HG03439 (cell line): ENCODE measurements at regions not wholly inside any gene's neighbourhood (a gene's known extent, or its start where the extent isn't known, plus 50 kb on each side); places are given as distances from the start of the nearest gene placed in this dataset.

Experiments used
- ATAC-seq: cut with Tn5 transposase; IDR thresholded peaks from one replicate; pipeline ENCODE4 v1.9.1; 2021; ENCODE audit warnings: mild to moderate bottlenecking, moderate library complexity; ENCODE audit not compliant: unreplicated experiment

DNA sequence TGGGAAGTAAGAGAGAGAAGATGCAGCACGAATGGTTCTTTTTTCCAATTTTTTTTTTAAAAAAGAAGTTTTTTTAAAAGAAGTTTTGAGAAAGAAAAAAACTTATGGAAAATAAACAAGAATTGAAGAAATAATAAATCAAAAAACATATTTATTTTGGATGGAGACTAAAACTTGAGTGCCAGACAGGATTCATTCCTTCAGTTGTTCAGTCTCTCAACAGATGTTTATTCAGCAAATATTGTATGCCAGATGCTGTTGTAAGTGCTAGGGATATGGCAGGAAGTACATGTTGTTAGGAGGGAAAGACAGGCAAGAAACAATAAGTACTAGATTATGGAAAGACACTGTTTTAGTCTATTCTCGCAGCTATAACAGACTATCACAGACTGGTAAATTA lies 750.7 kb upstream of the PHF14 start:
- no peak for ATAC-seq

DNA sequence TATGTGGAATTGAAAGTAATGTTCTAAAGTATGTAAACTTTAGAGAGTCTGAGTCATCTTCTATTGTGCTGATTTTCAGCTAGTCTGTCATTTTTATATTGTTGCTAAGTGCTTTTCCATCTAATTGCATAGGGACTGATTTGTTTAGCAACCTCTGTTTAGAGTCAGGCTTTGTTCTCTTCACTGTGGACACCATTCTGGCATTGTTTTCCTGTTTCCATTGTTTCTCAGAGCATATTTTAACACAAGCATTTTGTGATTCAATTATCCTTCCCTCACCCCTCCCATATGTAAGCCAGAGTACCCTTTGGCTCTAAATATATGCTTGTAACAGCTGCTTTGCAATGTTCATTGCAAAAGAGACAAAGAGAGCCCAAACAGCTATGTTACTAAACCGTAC lies 748.4 kb upstream of the PHF14 start:
- ATAC-seq: no peak

DNA sequence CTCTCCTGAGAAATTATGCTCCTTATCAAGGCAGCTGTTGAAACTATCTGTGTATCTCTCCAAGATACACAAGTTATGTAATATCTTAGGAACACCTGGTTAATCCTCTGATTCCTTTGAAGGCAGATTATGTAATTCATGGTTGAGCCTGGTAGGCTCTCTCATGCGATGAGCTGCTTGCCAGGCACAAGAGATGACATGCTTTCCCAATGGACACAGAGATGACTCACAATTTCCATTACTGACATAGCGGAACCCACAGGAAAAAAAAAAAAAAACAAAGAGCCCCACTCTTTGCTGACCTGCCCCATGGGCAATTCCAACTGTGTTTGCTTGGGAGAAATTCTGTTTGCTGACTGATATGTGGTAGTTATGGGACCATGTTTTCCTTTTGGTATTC lies 736.4 kb upstream of the PHF14 start:
- no peak for ATAC-seq

DNA sequence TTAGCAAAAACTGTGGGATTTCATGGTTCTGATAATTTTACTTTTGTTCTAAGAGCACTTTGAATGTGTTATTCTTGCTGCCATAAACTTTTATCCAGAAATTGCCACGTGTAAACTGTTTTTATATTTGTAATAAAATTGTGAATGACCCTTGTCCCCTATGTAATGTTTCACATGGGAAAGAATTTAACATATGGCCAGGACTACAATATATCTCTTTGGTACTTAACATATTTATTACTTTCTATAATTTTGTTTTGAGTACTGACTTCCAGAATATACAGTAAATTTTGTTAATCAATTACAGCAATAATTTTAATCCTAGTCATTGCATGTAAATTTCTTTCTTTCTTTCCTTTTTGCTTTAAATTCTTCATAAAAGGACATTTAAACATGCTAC lies 735.0 kb upstream of the PHF14 start:
- ATAC-seq: no peak

DNA sequence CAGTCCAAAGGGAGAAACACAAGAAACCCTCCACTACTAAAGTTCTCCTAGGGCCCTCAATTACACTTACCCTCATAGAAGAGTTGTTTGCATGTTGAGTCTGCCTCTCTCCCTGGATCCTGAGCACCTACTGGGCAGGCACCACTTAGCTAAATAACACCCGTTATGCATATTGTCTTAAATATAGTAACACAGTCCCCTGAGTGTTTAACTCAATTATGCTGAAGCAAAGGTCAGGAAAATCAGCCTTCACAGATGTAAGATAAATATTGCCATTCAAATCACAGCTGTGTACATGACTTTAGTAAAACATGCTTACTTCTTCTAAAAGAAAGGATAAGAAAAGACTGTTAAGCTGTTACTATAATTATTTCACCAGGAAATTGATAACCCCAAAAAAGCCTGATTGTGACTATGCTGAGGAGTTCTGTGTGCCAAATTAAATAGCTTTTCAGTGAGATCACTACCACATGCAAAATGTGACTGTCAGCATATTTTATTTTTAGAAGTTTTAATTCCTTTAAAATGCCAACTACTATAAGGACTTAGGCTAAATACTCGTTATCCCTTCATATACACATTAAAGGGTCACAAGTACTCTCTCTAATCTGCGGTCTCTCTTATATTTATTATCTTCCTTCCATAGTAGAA lies 733.9 kb upstream of the PHF14 start:
- ATAC-seq: no peak

DNA sequence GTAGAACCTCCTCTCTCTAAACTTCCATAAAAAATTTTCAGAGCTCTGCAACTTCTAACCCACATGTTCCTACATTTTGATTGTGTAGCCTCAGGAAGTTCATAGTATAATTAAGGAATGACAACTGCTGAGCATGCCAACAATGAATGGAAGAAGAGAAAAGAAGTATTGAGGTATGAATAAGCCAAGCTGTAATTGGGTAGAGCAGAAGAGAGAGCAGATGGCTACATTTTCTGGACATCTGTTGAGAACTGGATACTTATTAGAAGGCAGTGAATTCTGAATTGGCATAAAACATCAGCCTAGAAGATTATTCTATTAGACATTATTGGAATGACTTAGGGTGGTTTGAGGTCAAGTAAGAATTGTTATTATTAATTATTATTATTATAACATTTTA lies 728.3 kb upstream of the PHF14 start:
- ATAC-seq: no peak

DNA sequence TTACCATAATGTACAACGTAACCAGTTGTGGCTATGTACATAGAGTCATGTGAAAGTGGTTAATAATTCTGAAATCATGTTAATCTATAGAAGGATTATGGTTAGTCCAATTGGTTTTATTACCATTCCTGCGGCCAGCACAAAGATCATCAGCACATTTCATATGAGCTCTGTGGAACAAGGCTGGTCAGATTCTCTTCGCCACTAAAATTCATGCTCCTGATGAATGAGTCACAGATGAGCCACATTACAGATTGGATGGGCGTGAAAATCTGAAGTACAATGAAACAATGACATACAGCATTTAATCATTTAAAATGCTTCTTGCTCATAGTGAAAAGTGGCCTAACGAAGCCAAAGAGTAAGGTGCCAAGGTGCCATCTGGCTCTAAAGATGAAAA lies 716.2 kb upstream of the PHF14 start:
- no peak for ATAC-seq

DNA sequence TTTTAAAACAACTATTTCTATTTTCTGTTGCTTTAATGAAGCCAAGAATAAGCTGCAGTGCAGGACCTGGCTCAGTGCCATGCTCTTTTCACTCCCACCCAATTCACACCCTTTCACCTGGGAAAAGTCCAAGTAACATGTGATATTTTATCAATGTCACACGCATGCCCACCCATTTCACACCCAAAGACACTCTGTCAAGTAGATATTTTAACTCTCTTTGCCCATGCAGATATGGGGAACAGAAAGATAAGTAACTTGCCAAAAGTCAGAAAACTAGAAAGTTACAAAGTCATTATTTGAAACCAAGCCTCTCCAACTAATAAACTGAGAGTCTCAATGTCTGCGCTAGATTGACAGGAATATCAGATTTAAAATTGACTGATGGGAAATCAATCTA lies 706.7 kb upstream of the PHF14 start:
- ATAC-seq: no peak

DNA sequence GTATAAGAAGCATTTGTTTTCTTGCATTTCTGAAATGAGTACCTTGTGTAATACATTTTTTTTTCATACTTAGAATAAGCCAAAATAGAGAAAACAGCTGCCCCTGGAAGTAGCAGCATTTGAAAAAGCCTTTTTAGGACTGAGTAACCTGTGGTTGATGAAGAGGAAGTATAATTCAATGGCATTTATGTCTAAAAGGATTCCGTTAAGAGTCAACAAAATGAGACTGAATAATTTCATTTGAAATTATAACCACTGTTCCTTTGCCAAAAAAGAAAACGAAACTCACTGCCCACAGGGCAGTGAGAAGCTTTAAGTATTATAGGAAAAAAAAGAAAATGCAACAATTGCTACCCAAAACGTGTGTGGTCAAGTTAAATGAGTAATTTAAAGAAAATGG lies 705.6 kb upstream of the PHF14 start:
- no peak for ATAC-seq

DNA sequence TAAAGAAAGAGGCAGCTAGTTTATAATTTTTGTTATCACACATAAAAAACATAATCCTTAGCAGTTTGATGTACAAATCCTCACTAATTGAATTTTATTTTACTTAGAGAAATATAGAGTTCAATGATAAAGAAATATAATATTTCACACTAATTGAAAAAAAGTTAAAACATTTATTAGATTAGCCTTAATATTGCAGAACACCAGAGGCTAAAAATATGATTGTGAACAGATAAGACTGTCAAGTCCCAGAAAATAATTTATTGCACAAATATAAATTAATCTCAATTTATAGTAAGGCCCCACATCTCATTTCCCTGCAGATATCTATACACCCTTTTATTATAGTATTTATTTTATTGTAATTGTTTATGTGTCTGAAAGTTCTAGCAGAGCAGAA lies 690.8 kb upstream of the PHF14 start:
- ATAC-seq: no peak

DNA sequence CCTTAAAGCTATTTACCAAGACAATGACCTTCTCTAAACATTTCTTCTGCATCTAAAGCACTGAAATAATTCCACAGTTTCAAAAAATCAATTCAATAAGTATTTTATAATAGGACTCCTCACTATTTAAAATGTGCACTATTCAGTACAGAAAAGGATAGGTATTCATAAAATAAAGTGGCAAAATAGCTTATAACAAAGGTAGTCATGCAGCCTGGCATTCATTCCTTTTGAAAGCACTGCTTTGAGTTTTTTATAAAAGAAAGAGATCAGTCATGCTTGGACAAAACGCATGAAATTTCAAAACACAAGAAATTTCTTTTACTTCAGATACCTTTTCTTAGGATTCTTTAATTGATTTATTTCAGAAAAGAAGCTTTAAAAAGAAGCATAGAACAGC lies 689.7 kb upstream of the PHF14 start:
- ATAC-seq: no peak

DNA sequence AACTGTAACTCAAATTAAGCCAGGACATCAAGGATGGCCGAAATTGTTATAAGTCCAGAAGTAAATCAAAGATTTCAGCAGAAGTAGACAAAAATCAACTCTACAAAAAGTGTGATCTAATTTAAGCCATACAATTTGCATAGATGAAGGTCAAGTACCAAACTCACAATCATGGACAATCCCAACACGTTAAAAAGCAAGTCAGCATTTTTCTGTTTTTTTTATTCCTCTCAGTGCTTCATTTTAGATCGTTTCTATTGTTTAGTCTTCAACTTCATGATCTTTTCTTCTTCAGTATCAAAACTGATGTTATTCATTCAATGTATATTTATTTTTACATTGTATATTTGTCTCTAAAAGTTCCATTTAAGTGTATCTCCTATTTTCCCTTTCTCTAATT lies 674.3 kb upstream of the PHF14 start:
- no peak for ATAC-seq

DNA sequence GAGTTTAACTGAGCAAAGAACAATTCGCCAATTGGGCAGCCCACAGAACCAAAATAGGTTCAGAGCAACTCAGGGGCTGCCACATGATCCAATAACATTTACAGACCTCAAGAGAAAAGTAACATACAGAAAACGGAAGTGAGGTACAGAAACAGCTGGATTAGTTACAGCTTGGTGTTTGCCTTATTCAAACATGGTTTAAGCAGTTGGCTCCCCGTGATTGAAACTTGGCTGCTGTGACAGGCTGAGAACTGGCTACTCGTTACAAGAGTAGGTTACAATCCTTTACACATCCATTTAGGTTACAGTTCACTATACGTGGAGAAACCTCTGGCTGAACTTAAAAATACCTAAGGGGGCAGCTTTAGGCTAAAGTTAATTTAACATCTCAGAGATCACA lies 673.1 kb upstream of the PHF14 start:
- ATAC-seq: no peak

DNA sequence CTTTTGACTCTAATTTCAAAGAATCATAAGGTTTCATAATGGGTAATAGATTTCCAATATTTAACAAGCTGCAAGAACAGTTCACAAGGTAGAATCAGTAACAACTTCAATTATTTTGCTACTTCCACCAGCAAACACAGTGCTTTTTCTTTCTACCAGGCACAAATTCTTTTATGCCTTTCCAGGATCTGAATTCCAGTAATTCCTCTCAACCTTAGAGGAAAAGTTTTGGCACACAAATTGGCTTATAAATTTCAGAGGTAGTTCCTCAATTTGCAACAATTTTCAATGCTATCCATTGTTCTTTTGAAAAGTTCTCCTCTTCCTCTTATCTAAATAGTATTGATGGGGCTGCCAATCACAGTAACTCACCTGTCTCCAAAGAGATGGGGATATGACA lies 665.4 kb upstream of the PHF14 start:
- ATAC-seq: no peak

DNA sequence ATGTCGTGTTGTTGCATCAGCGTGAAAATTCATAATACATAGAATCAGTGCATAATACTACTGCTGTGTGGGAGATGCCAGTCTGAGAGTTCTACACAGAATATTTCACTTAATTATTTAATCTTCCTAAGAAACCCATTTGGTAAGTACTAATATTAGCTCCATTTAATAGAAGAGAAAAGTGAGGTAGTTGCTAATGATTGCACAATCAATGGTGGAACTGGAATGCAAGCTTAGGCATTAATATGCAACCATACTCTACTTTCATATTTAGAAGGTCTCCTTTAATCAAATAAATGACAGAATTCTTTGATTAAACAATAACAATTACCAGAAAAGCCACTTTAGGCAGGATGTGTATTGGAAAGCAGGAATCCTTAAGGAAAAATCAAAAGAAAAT lies 660.7 kb upstream of the PHF14 start:
- no peak for ATAC-seq

DNA sequence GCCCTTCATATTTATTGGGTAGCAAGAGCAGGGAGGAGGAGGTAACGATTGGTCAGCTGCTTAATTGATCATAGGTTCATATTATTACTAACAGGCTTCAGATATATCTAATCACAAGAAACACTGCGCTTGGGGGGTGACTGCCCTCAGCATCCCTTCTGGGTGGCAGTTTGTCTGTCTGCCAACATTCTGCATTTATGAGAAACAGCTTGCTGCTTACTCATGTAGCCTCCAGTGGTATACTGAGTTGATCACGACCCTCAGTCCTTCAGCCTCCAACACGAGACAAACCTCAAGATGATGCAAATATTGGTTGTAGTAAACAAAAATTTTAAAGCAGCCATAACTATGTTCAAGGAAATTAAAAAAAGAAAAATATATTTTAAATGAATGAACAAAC lies 657.8 kb upstream of the PHF14 start:
- ATAC-seq: no peak

DNA sequence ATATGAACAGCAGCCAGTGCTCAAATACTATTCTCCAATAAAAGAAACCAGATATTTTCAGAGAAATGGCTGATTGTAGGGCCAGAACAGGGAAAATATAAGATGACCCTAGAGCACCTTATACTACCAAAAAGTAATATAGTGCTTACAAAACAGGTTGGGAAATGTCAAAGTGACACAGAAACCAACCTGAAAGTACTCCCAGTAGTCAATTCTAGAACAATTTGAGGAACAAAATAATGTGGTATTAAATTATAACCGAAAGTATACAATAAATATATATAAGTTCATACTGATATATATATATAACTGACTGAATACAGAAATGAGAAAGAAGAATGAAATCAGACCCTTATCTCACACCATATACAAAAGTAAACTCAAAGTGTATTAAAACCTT lies 657.2 kb upstream of the PHF14 start:
- no peak for ATAC-seq

DNA sequence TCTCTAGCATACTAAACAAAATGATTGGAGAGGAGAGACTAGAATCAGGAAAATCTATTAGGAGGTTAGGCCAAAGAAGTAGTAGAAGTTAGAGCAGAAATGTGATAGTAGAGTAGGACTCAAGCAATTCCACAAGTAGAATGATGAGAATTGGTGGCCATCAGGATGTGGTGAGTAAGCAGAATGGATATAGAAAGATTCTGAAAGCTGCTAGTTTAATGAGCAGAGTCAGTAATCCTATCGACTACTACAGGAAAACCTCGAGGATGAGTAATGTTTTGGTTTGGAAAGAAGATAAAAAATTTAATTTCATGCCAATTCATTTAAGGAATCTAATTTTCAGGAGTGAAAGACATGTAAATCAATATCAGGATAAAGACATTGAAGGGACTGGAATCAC lies 648.3 kb upstream of the PHF14 start:
- ATAC-seq: no peak

DNA sequence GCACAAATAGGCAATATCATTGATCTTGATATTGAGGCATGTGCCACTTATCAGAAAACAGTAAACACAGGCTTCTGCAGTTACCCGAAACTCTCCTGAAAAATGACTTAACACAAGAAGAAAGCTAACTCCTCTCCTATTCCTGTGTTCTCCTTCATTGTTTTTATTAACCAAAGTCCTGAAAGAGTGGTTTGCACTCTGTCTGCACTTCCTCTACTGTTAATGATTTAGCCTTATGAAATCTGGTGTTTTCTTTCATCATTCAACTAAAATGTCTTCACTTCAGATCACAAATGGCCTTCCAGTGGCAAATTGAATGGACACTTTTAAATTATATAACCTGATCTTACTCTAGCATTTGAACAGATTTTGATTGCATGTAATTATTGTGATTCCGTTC lies 630.6 kb upstream of the PHF14 start:
- ATAC-seq: no peak

DNA sequence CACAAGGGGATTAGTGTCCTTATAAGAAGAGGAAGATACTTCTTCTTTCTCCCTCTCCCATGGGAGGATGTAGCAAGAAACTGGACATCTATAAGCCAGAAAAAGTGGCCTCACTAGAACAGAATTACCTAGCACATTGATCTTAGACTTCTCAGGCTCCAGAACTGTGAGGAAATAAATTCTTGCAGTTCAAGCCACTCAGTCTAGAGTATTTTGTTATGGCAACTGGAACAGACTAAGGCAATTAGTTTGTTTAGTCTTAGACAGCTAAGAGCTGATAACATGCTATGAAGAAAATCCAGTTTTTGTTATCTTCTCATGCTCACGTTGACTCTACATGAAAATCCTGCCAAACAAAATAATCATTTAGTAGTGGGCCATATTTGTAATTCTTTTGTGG lies 627.6 kb upstream of the PHF14 start:
- no peak for ATAC-seq

DNA sequence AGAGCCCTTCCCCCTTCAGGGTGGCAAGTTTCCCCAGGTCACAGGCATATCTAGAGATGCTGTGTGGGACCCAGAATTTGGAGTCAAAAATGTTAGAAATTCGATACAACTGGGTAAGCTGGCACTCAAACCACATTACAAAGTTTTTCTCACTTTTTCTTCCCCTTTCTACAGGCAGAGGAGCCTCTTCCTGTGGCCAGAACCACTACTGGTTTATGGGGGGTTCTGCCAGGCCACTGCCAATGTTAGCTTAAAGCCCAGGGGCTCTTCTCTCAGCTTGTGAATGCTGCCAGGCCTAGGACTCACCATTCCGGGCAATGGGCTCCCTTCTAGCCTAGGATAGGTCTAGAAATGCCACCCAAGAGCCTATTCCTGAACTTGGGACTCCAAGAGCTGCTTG lies 617.9 kb upstream of the PHF14 start:
- no peak for ATAC-seq

DNA sequence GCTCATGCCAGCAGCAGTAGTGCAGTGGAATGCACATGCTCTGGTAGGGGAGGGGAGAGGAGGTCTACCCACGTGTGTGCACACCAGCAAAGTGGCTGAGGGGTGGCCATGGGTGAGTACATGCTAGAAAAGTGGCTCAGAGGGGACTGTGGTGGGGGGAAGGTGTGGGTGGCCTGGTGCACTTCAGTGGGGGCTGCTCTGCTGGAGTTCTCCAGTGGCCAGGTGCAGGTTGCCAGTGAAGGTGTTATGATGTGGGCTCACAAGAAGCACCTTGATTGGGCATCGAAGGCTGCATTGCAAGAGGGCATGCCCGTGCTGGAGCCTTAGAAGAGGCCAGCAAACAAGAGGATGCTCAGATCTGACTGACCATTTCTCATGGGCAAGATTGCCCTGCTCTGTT lies 613.6 kb upstream of the PHF14 start:
- ATAC-seq: no peak

DNA sequence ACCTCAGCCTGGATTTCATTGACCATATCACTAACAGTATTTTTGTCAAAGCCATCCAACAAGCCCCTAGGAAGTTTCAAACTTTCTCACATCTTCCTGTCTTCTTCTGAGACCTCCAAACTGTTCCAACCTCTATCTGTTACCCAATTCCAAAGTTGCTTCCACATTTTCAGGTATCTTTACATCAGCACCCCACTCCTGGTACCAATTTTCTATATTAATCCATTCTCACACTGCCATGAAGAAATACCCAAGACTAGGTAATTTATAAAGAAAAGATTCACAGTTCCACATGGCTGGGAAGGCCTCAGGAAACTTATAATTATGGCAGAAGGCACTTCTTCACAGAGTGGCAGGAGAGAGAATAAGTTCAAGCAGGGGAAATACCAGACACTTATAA lies 571.9 kb upstream of the PHF14 start:
- ATAC-seq: no peak
